ENCODE measurements at regions not wholly inside any gene's neighbourhood (a gene's known extent, or its start where the extent isn't known, plus 50 kb on each side); places are given as distances from the start of the nearest gene placed in this dataset.

DNA sequence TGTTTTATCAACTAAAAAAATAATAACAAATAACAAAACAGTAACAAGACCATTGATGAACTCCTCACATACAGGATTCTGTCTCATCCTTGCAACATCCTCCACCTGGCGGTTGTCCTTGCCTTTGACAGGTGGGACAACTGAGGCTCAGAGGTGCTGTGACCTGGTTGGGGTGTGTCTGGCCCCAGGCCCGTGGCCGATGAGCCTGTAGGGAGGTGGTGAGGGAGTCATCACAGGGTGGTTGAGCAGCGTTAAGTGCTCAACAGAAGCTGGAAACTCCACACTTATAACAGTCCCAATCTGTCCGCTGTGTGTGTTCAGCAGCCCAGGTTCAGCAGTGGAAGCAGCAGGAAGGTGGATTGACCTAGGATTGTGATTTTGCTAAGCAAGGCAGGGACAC, 131.6 kb upstream of the RAB12 start:
- H3K36me3 ChIP-seq (ENCODE audit: low read depth), result no peaks in the 10 kb centered on the region
- H3K9me3 ChIP-seq (ENCODE audit: severe bottlenecking), result no peaks in the 10 kb centered on the region
- H3K4me1 ChIP-seq (ENCODE audit: insufficient read depth, poor library complexity, severe bottlenecking), result no peaks in the 10 kb centered on the region
- TF ChIP-seq, protein P1, sequence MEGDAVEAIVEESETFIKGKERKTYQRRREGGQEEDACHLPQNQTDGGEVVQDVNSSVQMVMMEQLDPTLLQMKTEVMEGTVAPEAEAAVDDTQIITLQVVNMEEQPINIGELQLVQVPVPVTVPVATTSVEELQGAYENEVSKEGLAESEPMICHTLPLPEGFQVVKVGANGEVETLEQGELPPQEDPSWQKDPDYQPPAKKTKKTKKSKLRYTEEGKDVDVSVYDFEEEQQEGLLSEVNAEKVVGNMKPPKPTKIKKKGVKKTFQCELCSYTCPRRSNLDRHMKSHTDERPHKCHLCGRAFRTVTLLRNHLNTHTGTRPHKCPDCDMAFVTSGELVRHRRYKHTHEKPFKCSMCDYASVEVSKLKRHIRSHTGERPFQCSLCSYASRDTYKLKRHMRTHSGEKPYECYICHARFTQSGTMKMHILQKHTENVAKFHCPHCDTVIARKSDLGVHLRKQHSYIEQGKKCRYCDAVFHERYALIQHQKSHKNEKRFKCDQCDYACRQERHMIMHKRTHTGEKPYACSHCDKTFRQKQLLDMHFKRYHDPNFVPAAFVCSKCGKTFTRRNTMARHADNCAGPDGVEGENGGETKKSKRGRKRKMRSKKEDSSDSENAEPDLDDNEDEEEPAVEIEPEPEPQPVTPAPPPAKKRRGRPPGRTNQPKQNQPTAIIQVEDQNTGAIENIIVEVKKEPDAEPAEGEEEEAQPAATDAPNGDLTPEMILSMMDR (IDR thresholded peaks at IDR 0.05; ENCODE audit: poor library complexity, severe bottlenecking), result no peak
- ATAC-seq (ENCODE audit: low read depth), result no peak
- no peaks in the 10 kb centered on the region for H3K27me3 ChIP-seq (ENCODE audit: insufficient read depth, poor library complexity, severe bottlenecking)
- no peak overlapping the region for H3K27ac ChIP-seq (ENCODE audit: poor library complexity, severe bottlenecking)
- DNase-seq (ENCODE audit: low spot score), result no peak
- no peak overlapping the region for H3K4me3 ChIP-seq (ENCODE audit: severe bottlenecking)

DNA sequence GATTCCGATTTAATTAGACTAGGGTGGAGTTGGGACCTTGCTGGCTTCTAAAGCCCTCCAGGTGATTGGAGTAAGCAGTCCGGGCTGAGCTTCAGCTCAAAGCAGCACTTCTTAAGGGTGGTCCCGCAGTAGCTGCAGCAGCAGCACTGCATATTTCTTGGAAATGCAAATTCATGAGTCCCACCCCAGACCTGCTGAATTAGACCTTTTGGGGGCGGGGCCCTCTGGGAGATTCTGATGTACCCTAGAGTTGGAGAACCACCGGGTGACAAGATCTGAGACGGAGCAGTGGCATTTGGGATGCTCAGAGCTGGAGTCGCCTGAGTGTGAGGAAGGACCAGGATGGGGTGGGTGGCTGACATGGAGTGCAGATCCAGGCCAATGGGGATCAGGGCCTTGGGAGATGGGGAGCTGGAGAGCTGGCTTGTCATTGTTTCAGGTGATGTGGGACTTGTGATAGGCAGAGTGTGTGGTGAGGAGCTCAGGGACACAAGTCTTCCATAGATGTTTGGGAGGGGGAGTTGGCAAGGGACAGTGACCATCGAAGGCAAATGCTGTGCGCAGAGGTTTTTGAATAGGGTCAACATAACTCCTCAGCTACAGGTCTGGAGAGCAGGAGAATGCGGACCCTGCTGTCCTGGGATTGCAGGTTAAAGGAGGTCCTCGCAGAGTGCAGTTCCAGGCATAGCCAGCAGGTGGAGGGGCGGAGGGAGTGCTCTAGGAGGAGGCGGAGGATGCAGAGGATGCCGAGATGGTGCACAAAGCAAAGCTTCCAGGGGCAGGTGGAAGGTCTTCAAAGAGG, 130.9 kb upstream of the RAB12 start:
- no peaks in the 10 kb centered on the region for H3K36me3 ChIP-seq (ENCODE audit: low read depth)
- no peaks in the 10 kb centered on the region for H3K9me3 ChIP-seq (ENCODE audit: severe bottlenecking)
- H3K27ac ChIP-seq (ENCODE audit: poor library complexity, severe bottlenecking), result no peak overlapping the region
- no peak overlapping the region for H3K4me3 ChIP-seq (ENCODE audit: severe bottlenecking)
- no peaks in the 10 kb centered on the region for H3K27me3 ChIP-seq (ENCODE audit: insufficient read depth, poor library complexity, severe bottlenecking)
- DNase-seq (ENCODE audit: low spot score) (no peak), ATAC-seq (ENCODE audit: low read depth) (peak; percentile 77)
- H3K4me1 ChIP-seq (ENCODE audit: insufficient read depth, poor library complexity, severe bottlenecking), result no peaks in the 10 kb centered on the region
- TF ChIP-seq, protein P1 (IDR thresholded peaks at IDR 0.05; ENCODE audit: poor library complexity, severe bottlenecking), result peak; percentile 72

DNA sequence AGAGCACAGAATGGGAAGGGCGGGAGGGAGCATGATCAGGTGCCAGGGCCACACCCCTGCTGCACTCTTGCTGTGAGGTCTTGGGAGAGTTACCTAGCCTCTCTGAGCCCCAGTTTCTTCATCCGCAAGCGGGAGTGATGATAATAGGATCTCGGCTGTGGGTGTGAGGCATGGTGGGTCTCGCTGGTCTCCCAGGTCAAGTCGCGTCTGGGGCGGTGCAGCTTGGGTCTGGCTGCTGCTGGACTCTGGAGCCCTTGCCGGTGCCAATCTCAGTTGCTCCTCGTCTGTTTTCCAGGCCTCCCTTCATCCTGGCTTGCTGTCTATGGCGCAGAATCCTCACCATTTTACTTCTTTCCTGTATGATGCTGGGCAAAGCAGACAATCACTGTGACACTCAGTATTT, 130.3 kb upstream of the RAB12 start:
- TF ChIP-seq, protein P1 (IDR thresholded peaks at IDR 0.05; ENCODE audit: poor library complexity, severe bottlenecking), result peak; percentile 43

DNA sequence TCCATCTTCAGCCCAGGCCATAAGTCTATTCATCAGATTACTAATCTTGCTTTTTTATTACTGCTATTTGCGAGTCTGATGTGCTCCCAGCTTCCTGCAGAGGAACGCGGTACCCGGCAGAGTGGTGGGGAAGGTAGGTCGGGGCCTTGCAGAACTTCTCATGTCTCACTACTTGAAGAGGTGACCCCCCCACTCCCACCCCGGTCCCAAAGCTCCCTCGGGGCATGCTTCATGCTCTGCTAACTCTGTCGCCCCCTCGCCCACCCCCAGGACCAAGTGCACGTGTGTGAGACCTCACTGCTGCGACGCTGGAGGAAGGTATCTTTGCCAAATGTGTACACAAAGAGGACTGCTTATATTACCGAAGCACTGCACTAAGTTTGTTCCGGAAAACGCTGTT, 129.4 kb upstream of the RAB12 start:
- TF ChIP-seq, protein P1 (IDR thresholded peaks at IDR 0.05; ENCODE audit: poor library complexity, severe bottlenecking), result no peak
- no peaks in the 10 kb centered on the region for H3K36me3 ChIP-seq (ENCODE audit: low read depth)
- H3K4me3 ChIP-seq (ENCODE audit: severe bottlenecking), result no peak overlapping the region

More for the DNA sequence above, 130.3 kb upstream of the RAB12 start:
- Histone ChIP-seq H3K27ac (ENCODE audit: poor library complexity, severe bottlenecking) (no peak overlapping the region), H3K27me3 (ENCODE audit: insufficient read depth, poor library complexity, severe bottlenecking) (no peaks in the 10 kb centered on the region), H3K4me3 (ENCODE audit: severe bottlenecking) (no peak overlapping the region), H3K9me3 (ENCODE audit: severe bottlenecking) (no peaks in the 10 kb centered on the region), H3K4me1 (ENCODE audit: insufficient read depth, poor library complexity, severe bottlenecking) (no peaks in the 10 kb centered on the region), H3K36me3 (ENCODE audit: low read depth) (no peaks in the 10 kb centered on the region)
- DNase-seq (ENCODE audit: low spot score), result no peak
- no peak for ATAC-seq (ENCODE audit: low read depth)

More for the DNA sequence above, 129.4 kb upstream of the RAB12 start:
- no peaks in the 10 kb centered on the region for H3K9me3 ChIP-seq (ENCODE audit: severe bottlenecking)
- ATAC-seq (ENCODE audit: low read depth) (no peak), DNase-seq (ENCODE audit: low spot score) (no peak)
- no peaks in the 10 kb centered on the region for H3K27me3 ChIP-seq (ENCODE audit: insufficient read depth, poor library complexity, severe bottlenecking)
- H3K4me1 ChIP-seq (ENCODE audit: insufficient read depth, poor library complexity, severe bottlenecking), result no peaks in the 10 kb centered on the region
- H3K27ac ChIP-seq (ENCODE audit: poor library complexity, severe bottlenecking), result no peak overlapping the region
